ENCODE measurements at regions not wholly inside any gene's neighbourhood (a gene's known extent, or its start where the extent isn't known, plus 50 kb on each side); places are given as distances from the start of the nearest gene placed in this dataset.

- no peak for TF ChIP-seq CTCF (IDR thresholded peaks at IDR 0.05)
- Histone ChIP-seq H2AFZ (no peak overlapping the region), H3K27ac (no peak overlapping the region), H3K9ac (no peak overlapping the region), H3K27me3 (ENCODE audit: control insufficient read depth, insufficient read depth, low read length) (no peaks in the 10 kb centered on the region), H3K79me2 (no peaks in the 10 kb centered on the region), H3K4me1 (no peaks in the 10 kb centered on the region), H3K4me3 (ENCODE audit: low read depth, low read length) (no peak overlapping the region), H3K4me2 (ENCODE audit: low read length) (no peak overlapping the region), H3K36me3 (ENCODE audit: control insufficient read depth, insufficient read depth, low read length) (no peaks in the 10 kb centered on the region), H3K9me3 (ENCODE audit: control insufficient read depth, low read length) (no peaks in the 10 kb centered on the region)
Measured at GRCh38 chr7:145331522-145331921, 495.7 kb upstream of the TPK1 start.

- no peaks in the 10 kb centered on the region for H3K4me1 ChIP-seq
- H3K79me2 ChIP-seq = no peaks in the 10 kb centered on the region
- no peak overlapping the region for H2AFZ ChIP-seq
- H3K9me3 ChIP-seq (ENCODE audit: control insufficient read depth, low read length) = no peaks in the 10 kb centered on the region
- no peak overlapping the region for H3K27ac ChIP-seq
- H3K4me3 ChIP-seq (ENCODE audit: low read depth, low read length) = no peak overlapping the region
- TF ChIP-seq CTCF (IDR thresholded peaks at IDR 0.05) = no peak
- H3K9ac ChIP-seq = no peak overlapping the region
- no peaks in the 10 kb centered on the region for H3K36me3 ChIP-seq (ENCODE audit: control insufficient read depth, insufficient read depth, low read length)
- H3K4me2 ChIP-seq (ENCODE audit: low read length) = no peak overlapping the region
- H3K27me3 ChIP-seq (ENCODE audit: control insufficient read depth, insufficient read depth, low read length) = no peaks in the 10 kb centered on the region
Measured at GRCh38 chr7:145331076-145331475, 495.2 kb upstream of the TPK1 start.

- Histone ChIP-seq H3K36me3 (ENCODE audit: control insufficient read depth, insufficient read depth, low read length) (no peaks in the 10 kb centered on the region), H3K9ac (no peak overlapping the region), H3K79me2 (no peaks in the 10 kb centered on the region), H3K4me2 (ENCODE audit: low read length) (no peak overlapping the region), H3K9me3 (ENCODE audit: control insufficient read depth, low read length) (no peaks in the 10 kb centered on the region), H3K4me3 (ENCODE audit: low read depth, low read length) (no peak overlapping the region), H3K27ac (no peak overlapping the region), H2AFZ (no peak overlapping the region), H3K4me1 (no peaks in the 10 kb centered on the region), H3K27me3 (ENCODE audit: control insufficient read depth, insufficient read depth, low read length) (no peaks in the 10 kb centered on the region)
- no peak for TF ChIP-seq CTCF (IDR thresholded peaks at IDR 0.05)
Measured at GRCh38 chr7:145327646-145328045, 491.8 kb upstream of the TPK1 start.

- no peak for TF ChIP-seq CTCF (IDR thresholded peaks at IDR 0.05)
- Histone ChIP-seq H2AFZ (no peak overlapping the region), H3K9ac (no peak overlapping the region), H3K4me1 (no peaks in the 10 kb centered on the region), H3K9me3 (ENCODE audit: control insufficient read depth, low read length) (no peaks in the 10 kb centered on the region), H3K4me2 (ENCODE audit: low read length) (no peak overlapping the region), H3K36me3 (ENCODE audit: control insufficient read depth, insufficient read depth, low read length) (no peaks in the 10 kb centered on the region), H3K27me3 (ENCODE audit: control insufficient read depth, insufficient read depth, low read length) (no peaks in the 10 kb centered on the region), H3K4me3 (ENCODE audit: low read depth, low read length) (no peak overlapping the region), H3K27ac (no peak overlapping the region), H3K79me2 (no peaks in the 10 kb centered on the region)
Measured at GRCh38 chr7:145324081-145324480, 488.2 kb upstream of the TPK1 start.

GRCh38 chr7:145313551-145313950, 477.7 kb upstream of the TPK1 start:
- H3K36me3 ChIP-seq (ENCODE audit: control insufficient read depth, insufficient read depth, low read length) = no peaks in the 10 kb centered on the region
- no peaks in the 10 kb centered on the region for H3K27me3 ChIP-seq (ENCODE audit: control insufficient read depth, insufficient read depth, low read length)
- no peak for TF ChIP-seq CTCF (IDR thresholded peaks at IDR 0.05)
- no peaks in the 10 kb centered on the region for H3K4me1 ChIP-seq
- no peaks in the 10 kb centered on the region for H3K9me3 ChIP-seq (ENCODE audit: control insufficient read depth, low read length)
- no peaks in the 10 kb centered on the region for H3K79me2 ChIP-seq
- H3K4me2 ChIP-seq (ENCODE audit: low read length) = no peak overlapping the region
- no peak overlapping the region for H3K27ac ChIP-seq
- no peak overlapping the region for H2AFZ ChIP-seq
- no peak overlapping the region for H3K4me3 ChIP-seq (ENCODE audit: low read depth, low read length)
- no peak overlapping the region for H3K9ac ChIP-seq

Measured in parathyroid adenoma (tissue), 2 donors.